Hepatocyte (in vitro differentiated cells): ENCODE measurements at regions not wholly inside any gene's neighbourhood (a gene's known extent, or its start where the extent isn't known, plus 50 kb on each side); places are given as distances from the start of the nearest gene placed in this dataset.
"Not testable (repeated sequence)": the region's sequence is repeated elsewhere in the genome, so short reads cannot be mapped to it uniquely, and the experiment has no call there.

ENCODE experiments used
- DNase-seq: peaks from one replicate; pipeline ENCODE4 v3.0.0-alpha.2; 2016; ENCODE audit warnings: low spot score
- H2AFZ ChIP-seq: fragments of 200-600 bp; sonication (generic); 2 replicates; pipeline ENCODE4 v1.6.0; 2016; ENCODE audit warnings: antibody characterized with exemption, mild to moderate bottlenecking
- H3K27ac ChIP-seq: fragments of 200-600 bp; sonication (generic); 2 replicates; pipeline ENCODE4 v1.5.1; 2016; ENCODE audit warnings: mild to moderate bottlenecking
- H3K27me3 ChIP-seq: fragments of 200-600 bp; sonication (generic); 2 replicates; pipeline ENCODE4 v1.6.1; 2016
- H3K36me3 ChIP-seq: fragments of 200-600 bp; sonication (generic); replicated peaks from 2 replicates; pipeline ENCODE4 v1.5.1; 2016; ENCODE audit warnings: low read depth; ENCODE audit not compliant: insufficient read depth
- H3K4me1 ChIP-seq: fragments of 200-600 bp; sonication (generic); 2 replicates; pipeline ENCODE4 v1.5.1; 2016; ENCODE audit warnings: mild to moderate bottlenecking, moderate library complexity; ENCODE audit not compliant: insufficient read depth
- H3K4me2 ChIP-seq: fragments of 200-600 bp; sonication (generic); 2 replicates; pipeline ENCODE4 v1.6.0; 2016
- H3K4me3 ChIP-seq: fragments of 200-600 bp; sonication (generic); 2 replicates; pipeline ENCODE4 v1.5.1; 2016; ENCODE audit warnings: mild to moderate bottlenecking
- H3K79me2 ChIP-seq: fragments of 200-600 bp; sonication (generic); 2 replicates; pipeline ENCODE4 v1.6.0; 2017; ENCODE audit warnings: mild to moderate bottlenecking
- H3K9me2 ChIP-seq: fragments of 200-600 bp; sonication (generic); replicated peaks from 2 replicates; pipeline ENCODE4 v1.6.0; 2017; ENCODE audit warnings: mild to moderate bottlenecking; ENCODE audit not compliant: insufficient read depth
- H3K9me3 ChIP-seq: fragments of 200-600 bp; sonication (generic); 2 replicates; pipeline ENCODE4 v1.5.1; 2016; ENCODE audit warnings: low read depth, mild to moderate bottlenecking
- H4K20me1 ChIP-seq: fragments of 200-600 bp; sonication (generic); 2 replicates; pipeline ENCODE4 v1.6.0; 2016; ENCODE audit warnings: mild to moderate bottlenecking; ENCODE audit not compliant: insufficient read depth, poor library complexity, severe bottlenecking
- EZH2 ChIP-seq: fragments of 200-600 bp; sonication (generic); IDR thresholded peaks from 2 replicates; pipeline ENCODE4 v1.6.1; 2016; ENCODE audit warnings: antibody characterized with exemption, mild to moderate bottlenecking, borderline replicate concordance
- EZH2phosphoT487 ChIP-seq: fragments of 200-600 bp; sonication (generic); IDR thresholded peaks from one replicate; pipeline ENCODE4 v1.6.1; 2018; ENCODE audit warnings: antibody characterized with exemption, mild to moderate bottlenecking, low read depth, moderate library complexity; ENCODE audit not compliant: unreplicated experiment, severe bottlenecking
- WGBS: methylation state at CpG from one replicate; pipeline ENCODE4 v1.1.6; 2016; ENCODE audit warnings: low lambda C conversion rate; ENCODE audit errors: missing lambda C conversion rate; 5-methylcytosine and 5-hydroxymethylcytosine counted together
- TF ChIP-seq, protein P1 (sequence below): fragments of 200-600 bp; sonication (generic); IDR thresholded peaks from 2 replicates; pipeline ENCODE4 v1.5.1; 2016; ENCODE audit warnings: antibody characterized with exemption, mild to moderate bottlenecking; ENCODE audit not compliant: poor library complexity

DNA sequence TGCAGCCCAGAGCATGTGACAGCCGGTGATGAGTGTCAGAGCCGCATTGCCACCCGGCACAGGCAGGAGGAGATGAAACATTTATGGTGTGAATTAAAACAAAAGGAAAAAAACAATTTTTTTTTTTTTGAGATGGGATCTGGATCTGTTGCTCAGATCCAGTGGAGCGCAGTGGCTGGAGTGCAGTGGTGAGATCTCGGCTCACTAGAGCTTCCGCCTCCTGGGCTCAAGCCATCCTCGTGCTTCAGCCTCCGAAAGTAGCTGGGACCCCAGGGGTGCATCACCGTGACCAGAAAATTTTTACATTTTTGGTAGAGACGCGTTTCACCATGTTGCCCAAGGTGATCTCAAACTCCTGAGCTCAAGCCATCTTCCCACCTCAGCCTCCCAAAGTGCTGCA lies 182.1 kb upstream of the SALL3 start:
- Histone ChIP-seq H3K36me3 (no peaks in the 10 kb centered on the region), H3K27me3 (no peaks in the 10 kb centered on the region), H3K9me2 (no peaks in the 10 kb centered on the region), H2AFZ (no peak overlapping the region), H3K4me3 (no peak overlapping the region), H3K9me3 (no peaks in the 10 kb centered on the region), H3K4me2 (no peak overlapping the region), H4K20me1 (no peaks in the 10 kb centered on the region), H3K4me1 (no peaks in the 10 kb centered on the region), H3K27ac (no peak overlapping the region), H3K79me2 (no peaks in the 10 kb centered on the region)
- 92% methylated on average over 11 of the region's 11 CpGs for WGBS
- TF ChIP-seq, protein P1, sequence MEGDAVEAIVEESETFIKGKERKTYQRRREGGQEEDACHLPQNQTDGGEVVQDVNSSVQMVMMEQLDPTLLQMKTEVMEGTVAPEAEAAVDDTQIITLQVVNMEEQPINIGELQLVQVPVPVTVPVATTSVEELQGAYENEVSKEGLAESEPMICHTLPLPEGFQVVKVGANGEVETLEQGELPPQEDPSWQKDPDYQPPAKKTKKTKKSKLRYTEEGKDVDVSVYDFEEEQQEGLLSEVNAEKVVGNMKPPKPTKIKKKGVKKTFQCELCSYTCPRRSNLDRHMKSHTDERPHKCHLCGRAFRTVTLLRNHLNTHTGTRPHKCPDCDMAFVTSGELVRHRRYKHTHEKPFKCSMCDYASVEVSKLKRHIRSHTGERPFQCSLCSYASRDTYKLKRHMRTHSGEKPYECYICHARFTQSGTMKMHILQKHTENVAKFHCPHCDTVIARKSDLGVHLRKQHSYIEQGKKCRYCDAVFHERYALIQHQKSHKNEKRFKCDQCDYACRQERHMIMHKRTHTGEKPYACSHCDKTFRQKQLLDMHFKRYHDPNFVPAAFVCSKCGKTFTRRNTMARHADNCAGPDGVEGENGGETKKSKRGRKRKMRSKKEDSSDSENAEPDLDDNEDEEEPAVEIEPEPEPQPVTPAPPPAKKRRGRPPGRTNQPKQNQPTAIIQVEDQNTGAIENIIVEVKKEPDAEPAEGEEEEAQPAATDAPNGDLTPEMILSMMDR = no peak
- no peak for TF ChIP-seq EZH2phosphoT487
- no peak for TF ChIP-seq EZH2
- no peak for DNase-seq

DNA sequence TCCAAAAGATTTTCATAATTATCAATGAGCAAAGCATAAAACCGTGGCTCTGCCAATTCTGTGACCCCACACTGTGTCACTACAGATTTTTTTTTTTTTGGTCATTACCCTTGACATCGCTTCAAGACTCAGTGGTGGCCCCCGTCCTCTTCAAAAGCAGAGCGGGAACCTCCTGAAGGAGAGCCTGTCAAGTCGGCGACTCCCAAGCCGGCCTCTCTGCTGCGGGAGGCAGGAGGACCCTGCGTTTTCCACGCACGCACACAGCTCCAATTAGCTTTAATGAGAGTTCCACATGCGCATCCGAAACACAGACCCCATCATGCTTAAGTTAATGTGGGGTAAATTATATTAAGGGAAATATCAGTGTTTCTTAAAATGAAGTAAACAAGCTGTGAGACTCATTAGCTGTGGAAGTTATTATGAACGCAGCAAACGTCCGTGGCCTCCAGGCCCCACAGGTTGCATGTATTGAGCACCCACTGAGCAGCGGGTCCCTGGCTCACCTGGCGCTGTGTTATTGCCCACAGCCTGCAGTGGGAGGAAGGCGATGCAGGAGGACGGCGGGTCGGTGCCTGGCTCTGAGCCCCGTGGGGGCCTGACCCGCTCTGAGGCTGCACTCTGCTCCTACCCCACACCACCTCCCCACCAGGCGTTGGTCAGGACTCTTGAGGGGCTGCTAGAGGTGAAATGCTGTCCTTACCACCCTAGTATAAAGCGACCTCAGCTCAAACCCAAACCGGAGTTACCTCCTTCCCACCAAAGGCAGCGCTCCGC lies 181.0 kb upstream of the SALL3 start:
- no peak for DNase-seq

DNA sequence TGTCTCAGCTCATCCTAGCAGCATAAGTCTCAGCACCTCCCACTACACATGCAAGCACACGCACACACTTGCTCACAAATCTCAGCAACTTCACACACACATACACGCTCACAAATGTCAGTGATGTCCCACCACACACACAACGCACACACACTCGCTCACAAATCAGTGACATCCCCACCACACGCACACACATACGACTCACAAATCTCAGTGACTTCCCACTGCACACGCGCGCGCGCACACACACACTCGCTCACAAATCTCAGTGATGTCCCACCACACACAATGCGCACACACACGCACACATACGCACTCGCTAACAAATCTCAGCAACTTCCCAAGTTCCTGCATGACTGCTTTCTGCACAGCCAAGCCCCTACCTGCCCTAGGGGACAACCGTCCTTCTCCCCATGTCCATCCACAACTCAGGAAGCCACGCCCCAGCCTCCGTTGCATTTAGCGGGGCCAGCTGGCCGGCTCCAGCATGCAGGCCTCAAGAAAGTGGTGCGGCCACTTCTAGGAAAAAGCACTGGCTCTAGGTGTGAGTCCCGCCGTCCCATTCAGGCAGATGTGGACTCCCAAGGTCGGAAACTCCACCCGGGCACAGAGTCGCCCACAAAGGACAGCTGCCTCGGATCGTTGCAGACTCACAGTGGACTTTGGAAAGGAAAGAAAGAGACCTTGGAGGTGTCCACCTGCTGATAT lies 180.1 kb upstream of the SALL3 start:
- Histone ChIP-seq H3K36me3 (no peaks in the 10 kb centered on the region), H3K9me3 (no peaks in the 10 kb centered on the region), H4K20me1 (no peaks in the 10 kb centered on the region), H3K4me1 (no peaks in the 10 kb centered on the region), H3K4me2 (no peak overlapping the region), H3K4me3 (no peak overlapping the region), H3K79me2 (no peaks in the 10 kb centered on the region), H3K9me2 (no peaks in the 10 kb centered on the region), H3K27me3 (no peaks in the 10 kb centered on the region), H2AFZ (no peak overlapping the region), H3K27ac (no peak overlapping the region)
- DNase-seq = no peak
- 91% methylated on average over 29 of the region's 29 CpGs for WGBS
- TF ChIP-seq EZH2phosphoT487 = no peak
- no peak for TF ChIP-seq EZH2
- TF ChIP-seq, protein P1 = no peak

More for the DNA sequence above, 181.0 kb upstream of the SALL3 start:
- no peak overlapping the region for H2AFZ ChIP-seq
- TF ChIP-seq EZH2 (no peak), EZH2phosphoT487 (no peak)
- TF ChIP-seq, protein P1 = no peak
- H3K27me3 ChIP-seq = no peaks in the 10 kb centered on the region
- no peaks in the 10 kb centered on the region for H3K36me3 ChIP-seq
- no peaks in the 10 kb centered on the region for H3K4me1 ChIP-seq
- no peaks in the 10 kb centered on the region for H3K9me3 ChIP-seq
- no peaks in the 10 kb centered on the region for H3K79me2 ChIP-seq
- H3K27ac ChIP-seq = no peak overlapping the region
- H3K4me3 ChIP-seq = no peak overlapping the region
- H4K20me1 ChIP-seq = no peaks in the 10 kb centered on the region
- no peak overlapping the region for H3K4me2 ChIP-seq
- WGBS = 93% methylated on average over 28 of the region's 29 CpGs
- no peaks in the 10 kb centered on the region for H3K9me2 ChIP-seq

DNA sequence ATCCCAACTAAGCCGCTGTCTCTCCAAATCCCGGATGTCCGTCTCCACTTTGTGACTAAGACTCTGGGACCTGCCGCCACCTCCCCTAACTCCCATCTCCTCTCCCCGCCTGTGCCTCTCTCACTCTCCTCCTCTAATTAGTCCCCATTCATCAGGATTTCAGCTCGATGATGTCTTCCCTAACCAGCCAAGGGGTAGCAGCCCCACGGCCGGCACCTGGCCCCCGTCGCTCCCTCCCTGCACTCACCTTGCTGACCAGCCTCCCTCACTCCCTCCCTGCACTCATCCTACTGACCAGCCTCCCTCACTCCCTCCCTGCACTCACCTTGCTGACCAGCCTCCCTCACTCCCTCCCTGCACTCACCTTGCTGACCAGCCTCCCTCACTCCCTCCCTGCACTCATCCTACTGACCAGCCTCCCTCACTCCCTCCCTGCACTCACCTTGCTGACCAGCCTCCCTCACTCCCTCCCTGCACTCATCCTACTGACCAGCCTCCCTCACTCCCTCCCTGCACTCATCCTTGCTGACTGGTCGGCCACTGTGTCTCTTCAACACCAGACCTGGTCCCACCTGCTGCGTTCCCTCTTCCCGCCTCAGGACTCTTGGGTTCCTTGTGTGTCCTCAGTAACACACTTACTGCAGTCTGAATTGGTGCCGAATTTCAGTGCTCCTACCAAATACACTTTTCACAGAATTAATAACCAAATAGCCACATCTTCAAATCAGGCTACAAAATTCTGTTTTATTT lies 179.3 kb upstream of the SALL3 start:
- DNase-seq, H2AFZ ChIP-seq: not testable (repeated sequence)

More for the DNA sequence above, 179.3 kb upstream of the SALL3 start:
- not testable (repeated sequence) for H4K20me1 ChIP-seq, H3K27ac ChIP-seq, H3K79me2 ChIP-seq, H3K4me2 ChIP-seq, H3K36me3 ChIP-seq, H3K4me3 ChIP-seq, H3K4me1 ChIP-seq, H3K9me3 ChIP-seq, H3K27me3 ChIP-seq, H3K9me2 ChIP-seq
- 87% methylated on average over 11 of the region's 14 CpGs for WGBS
